ENCODE measurements at regions not wholly inside any gene's neighbourhood (a gene's known extent, or its start where the extent isn't known, plus 50 kb on each side); places are given as distances from the start of the nearest gene placed in this dataset.

- no peak overlapping the region for H3K27ac ChIP-seq
- H3K36me3 ChIP-seq = no peaks in the 10 kb centered on the region
- no peaks in the 10 kb centered on the region for H3K79me2 ChIP-seq (ENCODE audit: low read depth)
- peaks cover 5% of the 10 kb centered on the region for H3F3A ChIP-seq (ENCODE audit: low read depth)
- peak; percentile 24 for DNase-seq (ENCODE audit: low spot score)
- Mint-ChIP-seq H3K27me3 (ENCODE audit: insufficient read depth, low read depth) (peaks cover 2% of the 10 kb centered on the region), H3K9me3 (peaks cover 3% of the 10 kb centered on the region), H3K4me1 (peaks cover 3% of the 10 kb centered on the region), H3K27ac (no peak overlapping the region), H3K36me3 (no peaks in the 10 kb centered on the region), H3K4me3 (no peak overlapping the region)
- H4K20me1 ChIP-seq (ENCODE audit: low read depth) = no peaks in the 10 kb centered on the region
- H3K4me1 ChIP-seq = no peaks in the 10 kb centered on the region
- TF ChIP-seq CTCF (IDR thresholded peaks at IDR 0.05) = no peak
- peak; percentile 52 for TF ChIP-seq EZH2phosphoT487 (IDR thresholded peaks at IDR 0.05)
- H3K4me3 ChIP-seq = no peak overlapping the region
- no peak overlapping the region for H3K4me2 ChIP-seq
- H3K27me3 ChIP-seq = no peaks in the 10 kb centered on the region
- H3K9ac ChIP-seq = no peak overlapping the region
- no peak overlapping the region for H2AFZ ChIP-seq (replicated peaks)
- peaks cover 11% of the 10 kb centered on the region for H3K9me3 ChIP-seq (ENCODE audit: low read depth)
These were observed 1329.1 kb downstream of the PCDH18 start for GRCh38 chr4:136203199-136203598.

GRCh38 chr4:136198358-136198757 is 1333.9 kb downstream of the PCDH18 start:
- H3K36me3 ChIP-seq = no peaks in the 10 kb centered on the region
- H4K20me1 ChIP-seq (ENCODE audit: low read depth) = no peaks in the 10 kb centered on the region
- peaks cover 4% of the 10 kb centered on the region for H3F3A ChIP-seq (ENCODE audit: low read depth)
- no peak overlapping the region for H3K27ac Mint-ChIP-seq
- peaks cover 3% of the 10 kb centered on the region for H3K4me1 Mint-ChIP-seq
- H3K27me3 ChIP-seq = no peaks in the 10 kb centered on the region
- H3K9me3 ChIP-seq (ENCODE audit: low read depth) = peaks cover 11% of the 10 kb centered on the region
- TF ChIP-seq CTCF (IDR thresholded peaks at IDR 0.05) = no peak
- no peak for TF ChIP-seq EZH2phosphoT487 (IDR thresholded peaks at IDR 0.05)
- no peak for TF ChIP-seq EZH2 (IDR thresholded peaks at IDR 0.05)
- H3K79me2 ChIP-seq (ENCODE audit: low read depth) = no peaks in the 10 kb centered on the region
- no peak overlapping the region for H3K4me3 ChIP-seq
- no peak overlapping the region for H3K4me3 Mint-ChIP-seq
- no peak overlapping the region for H2AFZ ChIP-seq (replicated peaks)
- H3K4me2 ChIP-seq = no peak overlapping the region
- H3K9me3 Mint-ChIP-seq = peaks cover 3% of the 10 kb centered on the region
- H3K27me3 Mint-ChIP-seq (ENCODE audit: insufficient read depth, low read depth) = peaks cover 2% of the 10 kb centered on the region
- no peaks in the 10 kb centered on the region for H3K36me3 Mint-ChIP-seq
- no peaks in the 10 kb centered on the region for H3K4me1 ChIP-seq
- no peak overlapping the region for H3K27ac ChIP-seq
- no peak for DNase-seq (ENCODE audit: low spot score)
- no peak overlapping the region for H3K9ac ChIP-seq

- Histone ChIP-seq H3K4me1 (no peaks in the 10 kb centered on the region), H3K27me3 (no peaks in the 10 kb centered on the region), H3K4me2 (no peak overlapping the region), H4K20me1 (ENCODE audit: low read depth) (no peaks in the 10 kb centered on the region), H3K4me3 (no peak overlapping the region), H3K79me2 (ENCODE audit: low read depth) (no peaks in the 10 kb centered on the region), H3K9me3 (ENCODE audit: low read depth) (no peaks in the 10 kb centered on the region), H3K9ac (no peak overlapping the region), H3F3A (ENCODE audit: low read depth) (no peaks in the 10 kb centered on the region), H3K27ac (no peak overlapping the region), H3K36me3 (no peaks in the 10 kb centered on the region), H2AFZ (replicated peaks) (no peak overlapping the region)
- Mint-ChIP-seq H3K9me3 (no peaks in the 10 kb centered on the region), H3K27me3 (ENCODE audit: insufficient read depth, low read depth) (no peaks in the 10 kb centered on the region), H3K4me1 (no peaks in the 10 kb centered on the region), H3K36me3 (no peaks in the 10 kb centered on the region), H3K4me3 (no peak overlapping the region), H3K27ac (no peak overlapping the region)
- DNase-seq (ENCODE audit: low spot score) = no peak
- no peak for TF ChIP-seq EZH2 (IDR thresholded peaks at IDR 0.05)
- no peak for TF ChIP-seq EZH2phosphoT487 (IDR thresholded peaks at IDR 0.05)
- no peak for TF ChIP-seq CTCF (IDR thresholded peaks at IDR 0.05)
These were observed 1337.3 kb downstream of the PCDH18 start for GRCh38 chr4:136194962-136195361.
